Aorta (tissue), 2 donors: ENCODE measurements at regions not wholly inside any gene's neighbourhood (a gene's known extent, or its start where the extent isn't known, plus 50 kb on each side); places are given as distances from the start of the nearest gene placed in this dataset.

ENCODE experiments used
- microRNA-seq, 2 donors: library from miRNA; unstranded; fragments of <30 nt; microRNA quantifications; one replicate each; pipeline ENCODE4 v1.2.0, GENCODE V29; 2020
- donor health status: DM: no; HTN: no; CAD: no.
- donor health status: DM: yes; HTN: yes; CAD: no.

Small RNAs in the stretch of these regions (microRNA-seq; reads per million reads assigned to microRNA genes)
- gene MIR1233-2, result 0 reads per million in 2 donors
